K562 (cell line): ENCODE measurements at regions not wholly inside any gene's neighbourhood (a gene's known extent, or its start where the extent isn't known, plus 50 kb on each side); places are given as distances from the start of the nearest gene placed in this dataset.

ENCODE experiments used
- ATAC-seq: fragments of 200-7000 bp; cut with Tn5 transposase; 3 replicates; pipeline ENCODE4 v1.9.1; 2020; ENCODE audit warnings: moderate library complexity
- BruUV-seq: library from RNA; stranded (reverse); fragments of 400-500 nt; replicated peaks from 2 replicates; lab custom pipeline; 2021; lab: Mats Ljungman, UMichigan
- CTCF ChIA-PET: fragments of 300-600 bp; formaldehyde crosslinking; extraction: SDS; loops from one replicate; lab custom pipeline; 2021; ENCODE audit warnings: low intra/inter-chr PET ratio; lab: Yijun Ruan, JAX
- POLR2A ChIA-PET: fragments of 300-600, 350-650 bp; sonication (Branson Sonifier 250); formaldehyde crosslinking; extraction: SDS; loops from one replicate; lab custom pipeline; 2021; ENCODE audit warnings: antibody characterized with exemption, inconsistent platforms; lab: Yijun Ruan, JAX
- DNase-seq, 4 experiments: peaks; one replicate each; pipeline versions ENCODE4 v3.0.0 to v3.0.0-alpha.2; 2011 to 2018; ENCODE audit warnings: low spot score in 3 of 4, mixed read lengths in 3 of 4; ENCODE audit errors: extremely low read depth in 1 of 4
- FAIRE-seq: peaks from 2 replicates; lab custom pipeline; 2011; peaks lifted over from hg19 to GRCh38; lab: Jason Lieb, UNC
- H2AFZ ChIP-seq: 2 replicates; pipeline ENCODE4 v1.6.0; 2011; ENCODE audit warnings: low read depth, low read length, control low read depth, inconsistent platforms
- H3K27ac ChIP-seq: fragments of 200-600 bp; 3 replicates; pipeline ENCODE4 v1.8.0; 2011; ENCODE audit warnings: low read depth, mild to moderate bottlenecking, control low read depth, inconsistent platforms, low read length, moderate library complexity, mixed read lengths; ENCODE audit errors: extremely low read depth
- H3K27me3 ChIP-seq, 2 experiments: fragments of 300-600 bp in 1 of 2; 2 replicates in 1 of 2; 3 replicates in 1 of 2; pipeline versions ENCODE4 v1.6.0 to v1.8.0; 2011; ENCODE audit warnings: inconsistent platforms in 2 of 2, low read length in 2 of 2, mild to moderate bottlenecking in 1 of 2, mixed read lengths in 1 of 2, moderate library complexity in 1 of 2; ENCODE audit not compliant: control insufficient read depth in 2 of 2, insufficient read depth in 2 of 2
- H3K36me3 ChIP-seq: fragments of 300-600 bp; 3 replicates; pipeline ENCODE4 v1.8.0; 2011; ENCODE audit warnings: mild to moderate bottlenecking, low read length, inconsistent platforms; ENCODE audit not compliant: control insufficient read depth, insufficient read depth
- H3K4me1 ChIP-seq, 2 experiments: fragments of 200-600 bp in 1 of 2; replicated peaks in 1 of 2; 2 replicates in 1 of 2; 3 replicates in 1 of 2; pipeline versions ENCODE4 v1.5.1 to v1.8.0; 2011; ENCODE audit warnings: inconsistent platforms in 2 of 2, low read length in 2 of 2, mild to moderate bottlenecking in 1 of 2, mixed read lengths in 1 of 2, moderate library complexity in 1 of 2; ENCODE audit not compliant: control insufficient read depth in 2 of 2, insufficient read depth in 2 of 2
- H3K4me2 ChIP-seq: 2 replicates; pipeline ENCODE4 v1.6.1; 2011; ENCODE audit warnings: low read length, control low read depth, inconsistent platforms, mixed read lengths; ENCODE audit not compliant: insufficient read depth
- H3K4me3 ChIP-seq: fragments of 200-600 bp; sonication (generic), shearing (Covaris generic); 2 replicates; pipeline ENCODE4 v1.5.1; 2016; ENCODE audit warnings: control low read depth, inconsistent platforms
- H3K79me2 ChIP-seq: fragments of 200-600 bp; 3 replicates; pipeline ENCODE4 v1.8.0; 2011; ENCODE audit warnings: low read length, inconsistent platforms; ENCODE audit not compliant: control insufficient read depth, insufficient read depth
- H3K9ac ChIP-seq, 2 experiments: 2 replicates each; pipeline versions ENCODE4 v1.6.0 to v1.6.1; 2011; ENCODE audit warnings: low read depth in 2 of 2, low read length in 2 of 2, control low read depth in 1 of 2, inconsistent platforms in 1 of 2, mild to moderate bottlenecking in 1 of 2, mixed read lengths in 1 of 2; ENCODE audit not compliant: insufficient read depth in 1 of 2
- H3K9me1 ChIP-seq: one replicate; pipeline ENCODE4 v1.6.0; 2011; ENCODE audit warnings: inconsistent platforms, mild to moderate bottlenecking, low read length, moderate library complexity; ENCODE audit not compliant: control insufficient read depth, insufficient read depth
- H3K9me3 ChIP-seq: replicated peaks from 2 replicates; pipeline ENCODE4 v1.5.1; 2011; ENCODE audit warnings: low read depth, low read length, inconsistent platforms; ENCODE audit not compliant: control insufficient read depth, insufficient read depth
- H4K20me1 ChIP-seq: replicated peaks from 2 replicates; pipeline ENCODE4 v1.6.1; 2011; ENCODE audit warnings: low read length, inconsistent platforms, mixed read lengths; ENCODE audit not compliant: control insufficient read depth, insufficient read depth
- ARID1B ChIP-seq: fragments of 450-650 bp; IDR thresholded peaks from 2 replicates; pipeline ENCODE4 v1.6.1; 2016; ENCODE audit warnings: antibody characterized with exemption, mild to moderate bottlenecking, inconsistent platforms
- ARID2 ChIP-seq: fragments of 450-650 bp; IDR thresholded peaks from 2 replicates; pipeline ENCODE4 v1.6.1; 2017; ENCODE audit warnings: antibody characterized with exemption, mild to moderate bottlenecking
- BACH1 ChIP-seq: fragments of 200-800 bp; sonication (Bioruptor generic); IDR thresholded peaks from 2 replicates; pipeline ENCODE4 v1.6.1; 2016; ENCODE audit warnings: missing genetic modification characterization, missing compliant biosample characterization
- CBFA2T2 ChIP-seq: fragments of 450-650 bp; conservative IDR thresholded peaks from 2 replicates; pipeline ENCODE4 v1.6.1; 2017; ENCODE audit warnings: mild to moderate bottlenecking
- CBFA2T3 ChIP-seq: fragments of 450-650 bp; IDR thresholded peaks from 2 replicates; pipeline ENCODE4 v1.6.1; 2017
- MEIS2 ChIP-seq: fragments of 450-650 bp; IDR thresholded peaks from 2 replicates; pipeline ENCODE4 v1.6.1; 2014; ENCODE audit warnings: mild to moderate bottlenecking; ENCODE audit not compliant: partially characterized antibody
- NCOR1 ChIP-seq: fragments of 450-650 bp; IDR thresholded peaks from 2 replicates; pipeline ENCODE4 v1.6.1; 2016; ENCODE audit warnings: mild to moderate bottlenecking, moderate library complexity
- POU5F1 ChIP-seq: fragments of 150-350 bp; IDR thresholded peaks from 2 replicates; pipeline ENCODE4 v1.6.1; 2014; ENCODE audit warnings: borderline replicate concordance, low read length, low read depth, mild to moderate bottlenecking; ENCODE audit not compliant: partially characterized antibody
- TAL1 ChIP-seq: fragments of 450-650 bp; IDR thresholded peaks from 2 replicates; pipeline ENCODE4 v1.6.1; 2016; ENCODE audit warnings: mild to moderate bottlenecking
- TCF3 ChIP-seq: sonication (generic); formaldehyde crosslinking; IDR thresholded peaks from 2 replicates; pipeline ENCODE4 v1.4.0; 2020; ENCODE audit warnings: mild to moderate bottlenecking, missing genetic modification reagents
- ZNF140 ChIP-seq: fragments of 250-450 bp; sonication (Bioruptor Pico); IDR thresholded peaks from 2 replicates; pipeline ENCODE4 v1.8.0; 2021; ENCODE audit warnings: moderate library complexity, mild to moderate bottlenecking, inconsistent platforms
- WGBS: fragments of 100-300 bp; shearing (Covaris generic); methylation state at CpG from one replicate; pipeline ENCODE4 v1.1.6; 2016; ENCODE audit warnings: low coverage, mixed read lengths; ENCODE audit not compliant: insufficient coverage; ENCODE audit errors: missing lambda C conversion rate; 5-methylcytosine and 5-hydroxymethylcytosine counted together
- in situ Hi-C: fragments of 300-500 bp; cut with MboI; formaldehyde crosslinking; loops from 4 replicates; pipeline ENCODE4 v1.15.0; 2018; ENCODE audit warnings: inconsistent platforms, mixed read lengths
- intact Hi-C: fragments of 100-400 bp; cut with micrococcal nuclease; formaldehyde crosslinking; loops from 2 replicates; pipeline ENCODE4 v1.14.2; 2022

DNA sequence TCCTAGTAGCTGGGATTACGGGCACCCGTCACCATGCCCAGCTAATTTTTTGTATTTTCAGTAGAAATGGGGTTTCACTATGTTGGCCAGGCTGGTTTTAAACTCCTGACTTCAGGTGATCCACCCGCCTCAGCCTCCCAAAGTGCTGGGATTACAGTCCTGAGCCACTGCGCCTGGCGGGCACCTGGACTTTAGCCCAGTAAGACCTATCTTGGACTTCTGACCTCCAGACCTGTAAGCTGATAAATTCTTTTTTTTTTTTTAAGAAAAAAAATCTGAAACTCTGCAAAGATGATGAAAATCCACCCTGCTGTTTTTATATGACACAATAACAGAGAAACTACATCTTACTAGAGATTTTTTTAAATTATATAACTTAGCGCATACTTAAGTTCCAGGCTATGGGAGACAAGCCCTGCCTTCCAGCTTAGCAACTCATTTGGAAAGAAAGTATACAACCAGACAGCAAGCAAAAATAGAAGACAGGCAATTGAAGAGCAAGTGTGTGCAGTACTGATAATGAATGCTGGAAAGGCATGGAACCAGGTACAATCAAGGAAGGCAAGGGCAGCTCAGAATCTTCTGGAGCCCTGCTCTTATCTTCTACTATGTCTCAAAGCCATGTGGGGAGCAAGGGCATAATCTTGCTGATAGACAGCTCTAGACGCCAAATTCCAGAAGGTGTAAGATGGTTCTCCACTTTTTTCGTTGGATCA is 104.2 kb downstream of the CD83 start:
- Histone ChIP-seq H3K36me3 (no peaks in the 10 kb centered on the region), H3K9me3 (no peaks in the 10 kb centered on the region), H3K4me3 (no peak overlapping the region), H3K27me3 (peaks cover 32 to 34% of the 10 kb centered on the region in 2 experiments), H4K20me1 (no peaks in the 10 kb centered on the region), H3K9ac (no peak overlapping the region), H3K9me1 (no peaks in the 10 kb centered on the region), H3K79me2 (no peaks in the 10 kb centered on the region), H3K4me1 (no peaks in the 10 kb centered on the region; a peak in 1 of 5 replicates), H2AFZ (no peak overlapping the region), H3K27ac (no peak overlapping the region), H3K4me2 (no peak overlapping the region)
- 19% methylated on average over 8 of the region's 8 CpGs for WGBS
- FAIRE-seq (no peak), ATAC-seq (no peak), DNase-seq (no peak)
- ChIA-PET CTCF (no interaction called here), POLR2A (interaction anchor here (0.6 to 1.1 kb wide), 4 partner anchors 9 to 1214 kb away, joined by 3 to 4 read pairs (median 3); no protein-coding TSS in a partner anchor)
- in situ Hi-C loops, result no loop called here
- TF ChIP-seq NCOR1, result peak; percentile 37
- no peak for TF ChIP-seq ARID2
- TF ChIP-seq ZNF140 (CRISPR knock-in tag), result no peak
- peak; percentile 84 for TF ChIP-seq TCF3 (CRISPR knock-in tag)
- peak; percentile 42 for TF ChIP-seq CBFA2T2
- TF ChIP-seq ARID1B, result peak; percentile 43; the same call in 1 of the 2 replicates
- TF ChIP-seq POU5F1, result no peak
- TF ChIP-seq BACH1 (tag), result no peak
- peak; percentile 65 for TF ChIP-seq CBFA2T3
- peak; percentile 46 for TF ChIP-seq TAL1
- no peak for TF ChIP-seq MEIS2
- intact Hi-C loops, result no loop called here
- no TSS peak for BruUV-seq
